ENCODE measurements at regions not wholly inside any gene's neighbourhood (a gene's known extent, or its start where the extent isn't known, plus 50 kb on each side); places are given as distances from the start of the nearest gene placed in this dataset.

GRCh38 chr1:58895082-58895481 is 111.2 kb upstream of the JUN start:
- no peak for ATAC-seq
- intact Hi-C loops (cut with DNase I), result loop anchor here in 3 of 4 donors (5.0 to 10.0 kb wide), 3 partner anchors 78 to 113 kb away; partner anchors contain the start of gene JUN (in 2 of the 3)
- 83% methylated on average over 2 of the region's 2 CpGs for WGBS
- no peak overlapping the region for H3K4me3 ChIP-seq (ENCODE audit: low read length)
- H3K9me3 ChIP-seq (ENCODE audit: control insufficient read depth, low read length), result no peaks in the 10 kb centered on the region
- DNase-seq, result peak in 2 of 3 donors; percentile 60 to 64
- H3K27ac ChIP-seq (ENCODE audit: low read length), result no peak overlapping the region
- H3K4me1 ChIP-seq (ENCODE audit: control insufficient read depth, insufficient read depth, low read length), result peaks cover 34% of the 10 kb centered on the region
- no peaks in the 10 kb centered on the region for H3K27me3 ChIP-seq (ENCODE audit: control insufficient read depth, insufficient read depth)

GRCh38 chr1:58895559-58896145 is 111.8 kb upstream of the JUN start:
- Histone ChIP-seq H3K9me3 (ENCODE audit: control insufficient read depth, low read length) (no peaks in the 10 kb centered on the region), H3K4me1 (ENCODE audit: control insufficient read depth, insufficient read depth, low read length) (peaks cover 34% of the 10 kb centered on the region), H3K27me3 (ENCODE audit: control insufficient read depth, insufficient read depth) (no peaks in the 10 kb centered on the region), H3K27ac (ENCODE audit: low read length) (no peak overlapping the region), H3K4me3 (ENCODE audit: low read length) (no peak overlapping the region)
- peak in 2 of 3 donors; percentile 53 to 56 for DNase-seq
- intact Hi-C loops (cut with DNase I), result loop anchor here in 3 of 4 donors (5.0 to 10.0 kb wide), 3 partner anchors 78 to 113 kb away; partner anchors contain the start of gene JUN (in 2 of the 3)
- WGBS, result 84% methylated on average over 5 of the region's 5 CpGs
- ATAC-seq, result no peak

GRCh38 chr1:58896246-58897183 is 112.7 kb upstream of the JUN start:
- H3K4me3 ChIP-seq (ENCODE audit: low read length), result no peak overlapping the region
- peaks cover 34% of the 10 kb centered on the region for H3K4me1 ChIP-seq (ENCODE audit: control insufficient read depth, insufficient read depth, low read length)
- WGBS, result 43% methylated on average over 8 of the region's 8 CpGs
- no peaks in the 10 kb centered on the region for H3K9me3 ChIP-seq (ENCODE audit: control insufficient read depth, low read length)
- no peaks in the 10 kb centered on the region for H3K27me3 ChIP-seq (ENCODE audit: control insufficient read depth, insufficient read depth)
- intact Hi-C loops (cut with DNase I), result loop anchor here in 3 of 4 donors (5.0 to 10.0 kb wide), 3 partner anchors 79 to 114 kb away; partner anchors contain the start of gene JUN (in 2 of the 3)
- peak overlapping the region; percentile 71 for H3K27ac ChIP-seq (ENCODE audit: low read length)
- peak; percentile 74 to 84 for ATAC-seq
- peak; percentile 73 to 88 (median 82) for DNase-seq

GRCh38 chr1:58898739-58899586 is 115.1 kb upstream of the JUN start:
- WGBS, result 18% methylated on average over 10 of the region's 10 CpGs
- H3K4me1 ChIP-seq (ENCODE audit: control insufficient read depth, insufficient read depth, low read length), result peaks cover 32% of the 10 kb centered on the region
- no peaks in the 10 kb centered on the region for H3K9me3 ChIP-seq (ENCODE audit: control insufficient read depth, low read length)
- ATAC-seq (peak; percentile 3 to 12), DNase-seq (peak; percentile 61 to 91 (median 88))
- no peak overlapping the region for H3K4me3 ChIP-seq (ENCODE audit: low read length)
- intact Hi-C loops (cut with DNase I), result loop anchor here in 3 of 4 donors (5.0 to 10.0 kb wide), 3 partner anchors 82 to 117 kb away; partner anchors contain the start of gene JUN (in 2 of the 3)
- H3K27me3 ChIP-seq (ENCODE audit: control insufficient read depth, insufficient read depth), result no peaks in the 10 kb centered on the region
- H3K27ac ChIP-seq (ENCODE audit: low read length), result peak overlapping the region; percentile 92

GRCh38 chr1:58899587-58900271 is 115.9 kb upstream of the JUN start:
- Histone ChIP-seq H3K27me3 (ENCODE audit: control insufficient read depth, insufficient read depth) (no peaks in the 10 kb centered on the region), H3K4me1 (ENCODE audit: control insufficient read depth, insufficient read depth, low read length) (peaks cover 30% of the 10 kb centered on the region), H3K27ac (ENCODE audit: low read length) (peak overlapping the region; percentile 92), H3K4me3 (ENCODE audit: low read length) (no peak overlapping the region), H3K9me3 (ENCODE audit: control insufficient read depth, low read length) (no peaks in the 10 kb centered on the region)
- WGBS, result 77% methylated on average over 11 of the region's 11 CpGs
- no peak for ATAC-seq
- intact Hi-C loops (cut with DNase I), result loop anchor here in 3 of 4 donors (5.0 to 10.0 kb wide), 4 partner anchors 82 to 395 kb away; partner anchors contain the start of genes JUN (in 2 of the 3) and FGGY (in 1 of the 3)
- peak in 1 of 3 donors; percentile 33 for DNase-seq

- no peaks in the 10 kb centered on the region for H3K9me3 ChIP-seq (ENCODE audit: control insufficient read depth, low read length)
- H3K27ac ChIP-seq (ENCODE audit: low read length), result no peak overlapping the region
- DNase-seq (no peak), ATAC-seq (no peak)
- no peak overlapping the region for H3K4me3 ChIP-seq (ENCODE audit: low read length)
- WGBS, result 62% methylated on average over 3 of the region's 3 CpGs
- intact Hi-C loops (cut with DNase I), result loop anchor here in 1 of 4 donors (10.0 kb wide), 1 partner anchor 394 kb away; the partner anchor contains the start of gene FGGY
- peaks cover 28% of the 10 kb centered on the region for H3K4me1 ChIP-seq (ENCODE audit: control insufficient read depth, insufficient read depth, low read length)
- H3K27me3 ChIP-seq (ENCODE audit: control insufficient read depth, insufficient read depth), result no peaks in the 10 kb centered on the region
Measured at GRCh38 chr1:58900396-58900795, 116.5 kb upstream of the JUN start.

GRCh38 chr1:58901008-58901407 is 117.2 kb upstream of the JUN start:
- Histone ChIP-seq H3K4me3 (ENCODE audit: low read length) (no peak overlapping the region), H3K27me3 (ENCODE audit: control insufficient read depth, insufficient read depth) (no peaks in the 10 kb centered on the region), H3K9me3 (ENCODE audit: control insufficient read depth, low read length) (no peaks in the 10 kb centered on the region), H3K4me1 (ENCODE audit: control insufficient read depth, insufficient read depth, low read length) (peaks cover 25% of the 10 kb centered on the region), H3K27ac (ENCODE audit: low read length) (no peak overlapping the region)
- ATAC-seq, result no peak
- intact Hi-C loops (cut with DNase I), result loop anchor here in 1 of 4 donors (10.0 kb wide), 1 partner anchor 394 kb away; the partner anchor contains the start of gene FGGY
- no peak for DNase-seq
- WGBS, result 97% methylated on average over 1 of the region's 1 CpG

- Histone ChIP-seq H3K4me3 (ENCODE audit: low read length) (peak overlapping the region; percentile 40), H3K27ac (ENCODE audit: low read length) (peak overlapping the region; percentile 95), H3K27me3 (ENCODE audit: control insufficient read depth, insufficient read depth) (no peaks in the 10 kb centered on the region), H3K9me3 (ENCODE audit: control insufficient read depth, low read length) (no peaks in the 10 kb centered on the region), H3K4me1 (ENCODE audit: control insufficient read depth, insufficient read depth, low read length) (peaks cover 15% of the 10 kb centered on the region)
- DNase-seq (peak in 1 of 3 donors; percentile 28), ATAC-seq (no peak)
- WGBS, result 33% methylated on average over 12 of the region's 12 CpGs
- intact Hi-C loops (cut with DNase I), result loop anchor here in 1 of 4 donors (10.0 kb wide), 1 partner anchor 392 kb away; the partner anchor contains the start of gene FGGY
Measured at GRCh38 chr1:58902830-58903513, 119.1 kb upstream of the JUN start.

- Histone ChIP-seq H3K9me3 (ENCODE audit: control insufficient read depth, low read length) (no peaks in the 10 kb centered on the region), H3K27ac (ENCODE audit: low read length) (peak overlapping the region; percentile 95), H3K4me1 (ENCODE audit: control insufficient read depth, insufficient read depth, low read length) (peaks cover 13% of the 10 kb centered on the region), H3K27me3 (ENCODE audit: control insufficient read depth, insufficient read depth) (no peaks in the 10 kb centered on the region), H3K4me3 (ENCODE audit: low read length) (peak overlapping the region; percentile 40)
- intact Hi-C loops (cut with DNase I), result loop anchor here in 1 of 4 donors (10.0 kb wide), 1 partner anchor 391 kb away; the partner anchor contains the start of gene FGGY
- DNase-seq, result peak; percentile 97 to 99 (median 98)
- WGBS, result under 1% methylated on average over 70 of the region's 70 CpGs
- ATAC-seq, result peak; percentile 97 to 98
Measured at GRCh38 chr1:58903514-58904298, 119.9 kb upstream of the JUN start.

Measured in right cardiac atrium (tissue), 5 donors.